ENCODE measurements at regions not wholly inside any gene's neighbourhood (a gene's known extent, or its start where the extent isn't known, plus 50 kb on each side); places are given as distances from the start of the nearest gene placed in this dataset.

GRCh38 chr13:111904701-111905608, 162.0 kb upstream of the SOX1 start:
- TF ChIP-seq POLR2AphosphoS5 (IDR thresholded peaks at IDR 0.05) (no peak), EP300 (IDR thresholded peaks at IDR 0.05; ENCODE audit: low read depth) (no peak)
- TF ChIP-seq, protein P1, sequence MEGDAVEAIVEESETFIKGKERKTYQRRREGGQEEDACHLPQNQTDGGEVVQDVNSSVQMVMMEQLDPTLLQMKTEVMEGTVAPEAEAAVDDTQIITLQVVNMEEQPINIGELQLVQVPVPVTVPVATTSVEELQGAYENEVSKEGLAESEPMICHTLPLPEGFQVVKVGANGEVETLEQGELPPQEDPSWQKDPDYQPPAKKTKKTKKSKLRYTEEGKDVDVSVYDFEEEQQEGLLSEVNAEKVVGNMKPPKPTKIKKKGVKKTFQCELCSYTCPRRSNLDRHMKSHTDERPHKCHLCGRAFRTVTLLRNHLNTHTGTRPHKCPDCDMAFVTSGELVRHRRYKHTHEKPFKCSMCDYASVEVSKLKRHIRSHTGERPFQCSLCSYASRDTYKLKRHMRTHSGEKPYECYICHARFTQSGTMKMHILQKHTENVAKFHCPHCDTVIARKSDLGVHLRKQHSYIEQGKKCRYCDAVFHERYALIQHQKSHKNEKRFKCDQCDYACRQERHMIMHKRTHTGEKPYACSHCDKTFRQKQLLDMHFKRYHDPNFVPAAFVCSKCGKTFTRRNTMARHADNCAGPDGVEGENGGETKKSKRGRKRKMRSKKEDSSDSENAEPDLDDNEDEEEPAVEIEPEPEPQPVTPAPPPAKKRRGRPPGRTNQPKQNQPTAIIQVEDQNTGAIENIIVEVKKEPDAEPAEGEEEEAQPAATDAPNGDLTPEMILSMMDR (IDR thresholded peaks at IDR 0.05), result no peak
